ENCODE measurements at regions not wholly inside any gene's neighbourhood (a gene's known extent, or its start where the extent isn't known, plus 50 kb on each side); places are given as distances from the start of the nearest gene placed in this dataset.

GRCh38 chr9:30605936-30606335, 1778.5 kb upstream of the ACO1 start:
- TF ChIP-seq CTCF (optimal IDR thresholded peaks at IDR 0.05 in 1 of 3, IDR thresholded peaks at IDR 0.05 in 1 of 3, conservative IDR thresholded peaks at IDR 0.05 in 1 of 3; ENCODE audit: extremely low read depth in 1 of 3, insufficient read depth in 2 of 3, low read length in 3 of 3) (no peak), EZH2 (IDR thresholded peaks at IDR 0.05; ENCODE audit: low read length) (no peak)

All from keratinocyte (primary cell).